Natural killer cell (primary cell): ENCODE measurements at regions not wholly inside any gene's neighbourhood (a gene's known extent, or its start where the extent isn't known, plus 50 kb on each side); places are given as distances from the start of the nearest gene placed in this dataset.

Experiments
- ATAC-seq, 3 donors: fragments of 150-1000 bp in 2 of 3; fragments of 200-7000 bp in 1 of 3; cut with Tn5 transposase; 1 replicate in 1 of 3; 2 replicates in 2 of 3; pipeline ENCODE4 v1.10.0; 2021; ENCODE audit warnings: mild to moderate bottlenecking in 2 of 3, moderate library complexity in 2 of 3
- DNase-seq, 2 donors: peaks; one replicate each; pipeline versions ENCODE4 v3.0.0 to v3.0.0-alpha.2; 2013 to 2021; ENCODE audit warnings: mixed read lengths in 1 of 2
- H3K27ac ChIP-seq: one replicate; pipeline ENCODE4 v1.5.1; 2013; ENCODE audit warnings: mild to moderate bottlenecking, low read length
- H3K27me3 ChIP-seq: one replicate; pipeline ENCODE4 v1.6.1; 2013; ENCODE audit warnings: low read length; ENCODE audit not compliant: control insufficient read depth, insufficient read depth
- H3K36me3 ChIP-seq: one replicate; pipeline ENCODE4 v1.6.1; 2013; ENCODE audit warnings: low read length; ENCODE audit not compliant: control insufficient read depth, insufficient read depth
- H3K4me1 ChIP-seq: one replicate; pipeline ENCODE4 v1.6.1; 2013; ENCODE audit warnings: low read length; ENCODE audit not compliant: control insufficient read depth, insufficient read depth
- H3K4me3 ChIP-seq: one replicate; pipeline ENCODE4 v1.5.1; 2013; ENCODE audit warnings: low read length
- H3K9me3 ChIP-seq: one replicate; pipeline ENCODE4 v1.6.1; 2013; ENCODE audit warnings: low read length; ENCODE audit not compliant: control insufficient read depth, insufficient read depth
- H3K27ac Mint-ChIP-seq, 2 donors: one replicate each; pipeline ENCODE4 v1.8.0; 2022; ENCODE audit warnings: mild to moderate bottlenecking in 2 of 2, mixed read lengths in 2 of 2, moderate library complexity in 1 of 2
- H3K27me3 Mint-ChIP-seq, 2 donors: one replicate each; pipeline ENCODE4 v1.8.0; 2022; ENCODE audit warnings: low read depth in 2 of 2, mixed read lengths in 2 of 2
- H3K36me3 Mint-ChIP-seq: one replicate; pipeline ENCODE4 v1.8.0; 2022; ENCODE audit warnings: mixed read lengths
- H3K4me1 Mint-ChIP-seq, 2 donors: one replicate each; pipeline ENCODE4 v1.8.0; 2022; ENCODE audit warnings: mixed read lengths in 2 of 2
- H3K4me3 Mint-ChIP-seq: one replicate; pipeline ENCODE4 v1.8.0; 2022; ENCODE audit warnings: mild to moderate bottlenecking, moderate library complexity, mixed read lengths
- H3K9me3 Mint-ChIP-seq, 2 donors: one replicate each; pipeline ENCODE4 v1.8.0; 2022; ENCODE audit warnings: mixed read lengths in 2 of 2
- WGBS: methylation state at CpG from one replicate; pipeline ENCODE4 v1.1.7; 2013; ENCODE audit warnings: missing lambda C conversion rate; ENCODE audit not compliant: insufficient coverage; 5-methylcytosine and 5-hydroxymethylcytosine counted together
- intact Hi-C: fragments of 100-400 bp; cut with micrococcal nuclease; formaldehyde crosslinking; loops from one replicate; pipeline ENCODE4 v1.14.2; 2022
- TF ChIP-seq, protein P1 (sequence below): fragments of 200-600 bp; IDR thresholded peaks from one replicate; pipeline ENCODE4 v1.8.0; 2022; ENCODE audit warnings: antibody characterized with exemption

GRCh38 chr4:132284910-132285426 is 864.1 kb upstream of the PCDH10 start:
- H3K27me3 Mint-ChIP-seq = no peaks in the 10 kb centered on the region
- H3K27ac Mint-ChIP-seq = no peak overlapping the region
- ATAC-seq = no peak
- WGBS = no CpG with 5 or more reads among the region's 1 CpG
- intact Hi-C loops = no loop called here
- Histone ChIP-seq H3K27ac (no peak overlapping the region), H3K27me3 (no peaks in the 10 kb centered on the region), H3K4me1 (no peaks in the 10 kb centered on the region), H3K36me3 (no peaks in the 10 kb centered on the region), H3K4me3 (no peak overlapping the region), H3K9me3 (peaks cover 11% of the 10 kb centered on the region)
- TF ChIP-seq, protein P1, sequence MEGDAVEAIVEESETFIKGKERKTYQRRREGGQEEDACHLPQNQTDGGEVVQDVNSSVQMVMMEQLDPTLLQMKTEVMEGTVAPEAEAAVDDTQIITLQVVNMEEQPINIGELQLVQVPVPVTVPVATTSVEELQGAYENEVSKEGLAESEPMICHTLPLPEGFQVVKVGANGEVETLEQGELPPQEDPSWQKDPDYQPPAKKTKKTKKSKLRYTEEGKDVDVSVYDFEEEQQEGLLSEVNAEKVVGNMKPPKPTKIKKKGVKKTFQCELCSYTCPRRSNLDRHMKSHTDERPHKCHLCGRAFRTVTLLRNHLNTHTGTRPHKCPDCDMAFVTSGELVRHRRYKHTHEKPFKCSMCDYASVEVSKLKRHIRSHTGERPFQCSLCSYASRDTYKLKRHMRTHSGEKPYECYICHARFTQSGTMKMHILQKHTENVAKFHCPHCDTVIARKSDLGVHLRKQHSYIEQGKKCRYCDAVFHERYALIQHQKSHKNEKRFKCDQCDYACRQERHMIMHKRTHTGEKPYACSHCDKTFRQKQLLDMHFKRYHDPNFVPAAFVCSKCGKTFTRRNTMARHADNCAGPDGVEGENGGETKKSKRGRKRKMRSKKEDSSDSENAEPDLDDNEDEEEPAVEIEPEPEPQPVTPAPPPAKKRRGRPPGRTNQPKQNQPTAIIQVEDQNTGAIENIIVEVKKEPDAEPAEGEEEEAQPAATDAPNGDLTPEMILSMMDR = no peak
- H3K36me3 Mint-ChIP-seq = peaks cover 7% of the 10 kb centered on the region
- H3K4me3 Mint-ChIP-seq = no peak overlapping the region
- peaks cover 15 to 18% of the 10 kb centered on the region in 2 donors for H3K9me3 Mint-ChIP-seq
- DNase-seq = no peak
- H3K4me1 Mint-ChIP-seq = no peaks in the 10 kb centered on the region

DNA sequence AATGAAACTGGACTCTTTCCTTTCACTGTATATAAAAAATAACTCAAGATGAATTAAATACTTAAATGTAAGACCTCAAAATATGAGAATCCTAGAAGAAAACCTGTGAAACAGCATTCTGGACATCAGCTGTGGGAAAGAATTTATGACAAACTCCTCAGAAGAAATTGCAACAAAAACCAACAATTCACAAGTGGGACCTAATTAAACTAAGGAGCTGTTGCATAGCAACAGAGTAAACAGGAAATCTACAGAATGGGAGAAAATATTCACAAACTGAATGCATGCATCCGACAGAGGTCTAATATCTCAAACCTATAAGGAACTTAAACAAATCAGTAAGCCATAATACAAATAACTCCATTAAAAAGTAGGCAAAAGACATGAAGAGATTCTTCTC is 851.7 kb upstream of the PCDH10 start:
- H3K9me3 ChIP-seq = no peaks in the 10 kb centered on the region
- H3K4me3 ChIP-seq = no peak overlapping the region
- WGBS = 88% methylated on average over 1 of the region's 1 CpG
- no peak for ATAC-seq
- H3K36me3 ChIP-seq = no peaks in the 10 kb centered on the region
- Mint-ChIP-seq H3K4me1 (no peaks in the 10 kb centered on the region), H3K36me3 (no peaks in the 10 kb centered on the region), H3K27ac (no peak overlapping the region), H3K27me3 (no peaks in the 10 kb centered on the region), H3K9me3 (peaks cover 9 to 10% of the 10 kb centered on the region in 2 donors), H3K4me3 (no peak overlapping the region)
- TF ChIP-seq, protein P1 = no peak
- intact Hi-C loops = no loop called here
- no peaks in the 10 kb centered on the region for H3K4me1 ChIP-seq
- no peaks in the 10 kb centered on the region for H3K27me3 ChIP-seq
- H3K27ac ChIP-seq = no peak overlapping the region
- DNase-seq = no peak

GRCh38 chr4:132299841-132300240 is 849.3 kb upstream of the PCDH10 start:
- no peak overlapping the region for H3K4me3 ChIP-seq
- 89% methylated on average over 1 of the region's 1 CpG for WGBS
- Mint-ChIP-seq H3K4me3 (no peak overlapping the region), H3K4me1 (no peaks in the 10 kb centered on the region), H3K27ac (no peak overlapping the region), H3K36me3 (no peaks in the 10 kb centered on the region), H3K9me3 (peaks cover 8 to 9% of the 10 kb centered on the region in 2 donors), H3K27me3 (no peaks in the 10 kb centered on the region)
- H3K27ac ChIP-seq = no peak overlapping the region
- no peaks in the 10 kb centered on the region for H3K9me3 ChIP-seq
- intact Hi-C loops = no loop called here
- no peaks in the 10 kb centered on the region for H3K36me3 ChIP-seq
- TF ChIP-seq, protein P1 = no peak
- H3K4me1 ChIP-seq = no peaks in the 10 kb centered on the region
- DNase-seq (no peak), ATAC-seq (no peak)
- no peaks in the 10 kb centered on the region for H3K27me3 ChIP-seq

DNA sequence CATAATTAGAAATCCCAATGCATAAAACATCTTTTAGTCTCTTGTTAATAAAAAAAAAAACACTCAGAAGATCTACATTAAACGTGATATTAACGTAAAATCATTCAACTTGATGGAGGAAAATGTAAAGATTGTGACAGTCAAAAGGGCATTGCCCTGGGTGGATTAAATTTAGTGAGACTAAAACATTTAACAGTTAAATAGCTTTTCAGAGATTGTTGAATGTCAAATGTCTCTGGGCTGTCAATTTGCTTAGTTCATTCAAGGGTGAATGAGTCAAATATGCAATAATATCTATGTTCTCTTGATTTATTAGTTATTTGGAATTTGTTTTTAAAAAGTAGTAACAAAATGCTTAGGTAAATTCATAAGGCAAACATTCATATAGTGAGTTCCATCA is 836.6 kb upstream of the PCDH10 start:
- H3K27ac Mint-ChIP-seq = no peak overlapping the region
- H3K36me3 ChIP-seq = no peaks in the 10 kb centered on the region
- H3K4me3 Mint-ChIP-seq = no peak overlapping the region
- H3K9me3 ChIP-seq = no peaks in the 10 kb centered on the region
- H3K27ac ChIP-seq = no peak overlapping the region
- H3K27me3 ChIP-seq = no peaks in the 10 kb centered on the region
- H3K4me3 ChIP-seq = no peak overlapping the region
- H3K27me3 Mint-ChIP-seq = no peaks in the 10 kb centered on the region
- TF ChIP-seq, protein P1 = no peak
- H3K9me3 Mint-ChIP-seq = peaks cover 3 to 8% of the 10 kb centered on the region in 2 donors
- whole genome bisulfite sequencing = 71% methylated on average over 2 of the region's 2 CpGs
- intact Hi-C loops = no loop called here
- no peak for ATAC-seq
- H3K4me1 Mint-ChIP-seq = no peaks in the 10 kb centered on the region
- no peaks in the 10 kb centered on the region for H3K36me3 Mint-ChIP-seq
- no peak for DNase-seq
- no peaks in the 10 kb centered on the region for H3K4me1 ChIP-seq
